ENCODE measurements at regions not wholly inside any gene's neighbourhood (a gene's known extent, or its start where the extent isn't known, plus 50 kb on each side); places are given as distances from the start of the nearest gene placed in this dataset.
"Not testable (repeated sequence)": the region's sequence is repeated elsewhere in the genome, so short reads cannot be mapped to it uniquely, and the experiment has no call there.

DNA sequence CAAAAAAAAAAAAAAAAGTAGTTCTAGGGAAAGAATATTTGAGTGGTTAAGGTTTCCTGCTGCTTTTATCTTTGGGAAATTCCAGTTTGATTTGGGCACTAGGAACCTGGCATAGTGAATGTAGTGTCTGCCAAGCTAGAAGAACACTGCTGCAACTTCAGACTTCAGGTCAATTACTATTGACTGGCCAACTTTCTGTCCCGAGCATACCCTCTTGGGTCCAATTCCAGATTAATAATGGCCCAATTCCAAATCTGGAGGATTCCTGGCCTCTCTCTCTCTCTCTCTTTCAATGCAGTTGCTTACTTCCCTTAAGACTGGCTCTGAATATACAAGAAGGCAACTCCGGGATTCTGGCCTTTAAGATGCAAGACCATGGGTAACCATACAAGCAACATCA lies 74.9 kb downstream of the ANKEF1 start:
- no peaks in the 10 kb centered on the region for H3K27me3 ChIP-seq (replicated peaks)
- no peak for DNase-seq (ENCODE audit: low read depth in 1 of 2, low spot score in 2 of 2)
- H3K9me3 ChIP-seq (replicated peaks), result no peaks in the 10 kb centered on the region
- H3K4me1 ChIP-seq (replicated peaks), result peaks cover 1% of the 10 kb centered on the region
- H3K36me3 ChIP-seq, result no peaks in the 10 kb centered on the region
- no peak overlapping the region for H3K4me3 ChIP-seq
- no peak overlapping the region for H3K27ac ChIP-seq

DNA sequence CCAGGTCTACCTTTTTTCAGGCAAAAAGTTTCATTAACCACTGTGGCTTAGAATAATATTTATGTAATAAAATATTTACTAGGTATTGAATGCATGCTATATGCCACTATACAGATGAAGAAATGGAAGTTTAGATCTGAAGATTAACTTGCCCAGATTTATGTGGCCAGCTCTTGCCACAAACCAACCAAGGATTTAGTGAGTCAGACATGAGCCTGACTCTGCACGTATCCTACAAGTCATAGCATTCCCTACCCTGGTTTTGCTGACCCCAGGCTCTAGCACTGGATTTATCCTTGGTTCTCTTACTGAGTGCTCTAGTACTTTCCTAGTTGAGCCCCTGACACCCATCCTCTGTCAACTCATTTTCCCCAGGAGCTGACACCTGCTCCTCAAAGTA lies 75.4 kb downstream of the ANKEF1 start:
- Histone ChIP-seq H3K27ac (no peak overlapping the region), H3K9me3 (replicated peaks) (no peaks in the 10 kb centered on the region), H3K27me3 (replicated peaks) (no peaks in the 10 kb centered on the region), H3K4me1 (replicated peaks) (peaks cover 5% of the 10 kb centered on the region), H3K36me3 (no peaks in the 10 kb centered on the region), H3K4me3 (no peak overlapping the region)
- DNase-seq (ENCODE audit: low read depth in 1 of 2, low spot score in 2 of 2), result no peak

DNA sequence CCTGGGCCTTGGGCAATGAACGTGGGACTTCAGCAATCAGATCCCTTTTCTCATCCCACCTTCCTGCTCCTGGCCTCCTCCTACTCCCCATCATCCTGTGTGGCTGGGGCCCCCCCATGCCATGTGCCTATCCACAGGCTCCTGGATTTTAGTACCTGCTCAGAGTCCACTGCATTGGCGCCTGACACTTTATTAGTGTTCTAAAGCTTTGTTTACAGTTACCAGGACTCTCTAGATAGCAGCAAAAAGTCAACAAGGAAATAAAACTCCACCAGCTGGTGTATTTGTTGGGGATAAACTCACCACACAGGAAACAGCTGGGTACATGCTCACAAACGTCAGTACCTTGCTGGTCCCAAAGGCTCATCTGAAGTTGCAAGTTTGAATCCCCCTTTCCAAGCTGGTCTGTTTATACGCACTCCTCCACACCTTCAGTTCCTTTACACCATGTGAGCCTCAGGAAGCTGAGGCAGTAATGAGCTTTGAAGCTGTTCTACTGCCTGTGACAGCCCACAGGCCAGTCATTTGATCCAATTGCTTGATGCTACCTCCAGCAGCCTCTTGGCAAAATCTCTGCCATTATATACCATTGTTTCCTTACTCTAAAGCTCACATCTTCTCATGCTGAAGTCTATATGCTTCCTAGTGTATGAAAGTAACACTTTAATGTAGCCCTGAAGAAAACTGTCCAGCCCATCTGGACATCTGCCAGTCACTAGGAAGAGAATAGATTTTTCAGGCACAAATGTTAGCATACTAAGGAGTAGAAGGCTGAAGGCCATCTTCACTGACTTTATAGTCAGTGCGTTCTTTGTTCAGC lies 76.6 kb downstream of the ANKEF1 start:
- Histone ChIP-seq H3K27ac (no peak overlapping the region), H3K27me3 (replicated peaks) (no peaks in the 10 kb centered on the region), H3K9me3 (replicated peaks) (no peaks in the 10 kb centered on the region), H3K36me3 (no peaks in the 10 kb centered on the region), H3K4me1 (replicated peaks) (peaks cover 10% of the 10 kb centered on the region), H3K4me3 (no peak overlapping the region)
- DNase-seq (ENCODE audit: low read depth in 1 of 2, low spot score in 2 of 2), result no peak

DNA sequence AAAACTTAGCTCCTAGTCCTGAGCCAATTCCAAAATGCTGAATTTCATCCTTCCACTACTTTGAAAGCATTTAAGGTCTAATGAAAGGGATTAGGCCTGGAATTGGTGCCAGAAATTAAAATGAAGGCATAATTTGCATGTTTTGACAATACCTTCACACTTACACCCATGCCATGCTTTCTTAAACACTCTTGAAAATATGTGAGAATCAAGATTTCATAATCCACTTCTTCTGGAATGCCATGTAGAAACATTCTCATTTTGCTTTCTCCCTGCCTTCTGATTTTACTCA lies 77.1 kb downstream of the ANKEF1 start:
- Histone ChIP-seq H3K36me3 (no peaks in the 10 kb centered on the region), H3K9me3 (replicated peaks) (no peaks in the 10 kb centered on the region), H3K4me3 (no peak overlapping the region), H3K27me3 (replicated peaks) (no peaks in the 10 kb centered on the region), H3K4me1 (replicated peaks) (peaks cover 10% of the 10 kb centered on the region), H3K27ac (no peak overlapping the region)
- DNase-seq (ENCODE audit: low read depth in 1 of 2, low spot score in 2 of 2), result no peak

DNA sequence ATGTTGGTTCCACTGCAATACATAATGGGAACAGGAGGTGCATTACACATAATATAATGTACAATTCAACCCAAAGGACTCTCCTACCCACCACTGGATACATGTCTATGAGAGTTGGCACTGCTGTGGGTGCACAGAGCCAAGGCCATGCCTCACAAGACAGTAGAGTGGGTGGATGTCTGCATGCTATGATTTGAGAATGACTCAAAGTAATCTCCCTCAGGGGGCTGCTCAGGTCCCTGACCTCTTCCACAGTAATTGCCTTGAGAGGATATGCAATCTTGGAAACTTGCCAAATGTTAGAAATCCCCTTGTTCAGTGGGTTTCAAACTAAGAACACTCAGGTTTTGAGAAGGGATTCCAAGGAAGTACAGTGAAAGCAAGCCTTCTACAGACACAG lies 79.0 kb downstream of the ANKEF1 start:
- H3K9me3 ChIP-seq (replicated peaks), result no peaks in the 10 kb centered on the region
- no peak for DNase-seq (ENCODE audit: low read depth in 1 of 2, low spot score in 2 of 2)
- H3K27ac ChIP-seq, result no peak overlapping the region
- H3K27me3 ChIP-seq (replicated peaks), result no peaks in the 10 kb centered on the region
- H3K36me3 ChIP-seq, result no peaks in the 10 kb centered on the region
- H3K4me3 ChIP-seq, result no peak overlapping the region
- H3K4me1 ChIP-seq (replicated peaks), result peaks cover 10% of the 10 kb centered on the region

DNA sequence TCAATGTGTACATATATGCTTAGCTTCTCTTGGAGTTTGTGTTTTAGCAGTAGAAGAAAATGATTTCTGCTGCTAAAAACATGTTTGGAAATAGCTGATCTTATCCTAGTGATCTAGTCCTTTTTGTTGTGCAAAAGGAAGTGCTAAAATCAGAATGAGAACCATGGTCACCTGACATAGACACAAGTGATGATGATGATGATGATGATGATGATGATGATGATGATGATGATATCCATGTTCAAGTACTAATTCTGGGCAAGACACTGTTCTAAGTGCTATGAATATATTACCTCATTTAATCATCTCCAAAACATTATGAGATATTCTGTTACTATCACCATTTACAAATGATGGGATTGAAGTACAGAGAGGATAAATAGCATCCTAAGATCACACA lies 79.8 kb downstream of the ANKEF1 start:
- DNase-seq (ENCODE audit: low read depth in 1 of 2, low spot score in 2 of 2), result no peak
- H3K4me1 ChIP-seq (replicated peaks), result peaks cover 10% of the 10 kb centered on the region
- no peak overlapping the region for H3K27ac ChIP-seq
- no peak overlapping the region for H3K4me3 ChIP-seq
- H3K36me3 ChIP-seq, result no peaks in the 10 kb centered on the region
- no peaks in the 10 kb centered on the region for H3K9me3 ChIP-seq (replicated peaks)
- H3K27me3 ChIP-seq (replicated peaks), result no peaks in the 10 kb centered on the region

DNA sequence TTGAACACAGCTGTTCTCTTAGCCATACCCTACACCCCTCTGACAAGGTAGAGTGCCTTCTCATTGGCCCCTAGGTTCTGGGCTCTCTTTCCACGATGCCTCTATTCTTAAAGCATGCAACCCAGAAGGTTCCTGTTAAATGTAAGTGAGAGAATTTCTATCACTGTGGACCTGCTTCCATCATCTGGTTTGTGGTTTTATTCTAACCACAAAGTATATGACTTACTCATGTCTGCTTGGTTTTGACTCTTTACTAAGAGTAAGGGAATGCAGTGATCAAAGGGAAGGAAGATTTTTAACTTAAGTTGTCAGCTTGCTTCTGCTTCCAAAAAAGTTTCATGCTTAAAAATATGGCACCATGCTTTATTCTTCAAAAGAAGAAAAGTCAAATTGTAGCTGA lies 80.2 kb downstream of the ANKEF1 start:
- DNase-seq (ENCODE audit: low read depth in 1 of 2, low spot score in 2 of 2), result peak in 1 of 2 experiments; percentile 46
- H3K9me3 ChIP-seq (replicated peaks), result no peaks in the 10 kb centered on the region
- no peak overlapping the region for H3K4me3 ChIP-seq
- H3K27ac ChIP-seq, result no peak overlapping the region
- H3K4me1 ChIP-seq (replicated peaks), result peaks cover 10% of the 10 kb centered on the region
- no peaks in the 10 kb centered on the region for H3K36me3 ChIP-seq
- H3K27me3 ChIP-seq (replicated peaks), result no peaks in the 10 kb centered on the region

DNA sequence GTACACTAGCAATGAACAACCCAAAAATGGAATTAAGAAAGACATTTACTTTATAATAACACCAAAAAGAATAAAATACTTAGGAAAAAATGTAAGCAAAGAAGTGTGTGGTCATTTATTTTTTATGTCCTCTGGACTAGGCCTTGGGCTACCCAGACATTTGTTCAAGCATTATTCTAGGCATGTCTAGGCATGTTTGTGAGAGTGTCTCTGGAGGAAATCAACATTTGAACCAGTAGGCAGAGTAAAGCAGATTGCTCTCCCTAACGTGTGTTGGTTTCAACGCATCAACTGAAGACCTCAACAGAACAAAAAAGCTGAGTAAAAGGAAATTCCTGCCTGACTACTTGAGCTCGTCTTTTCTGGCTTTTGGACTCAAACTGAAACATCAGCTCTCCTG lies 84.5 kb downstream of the ANKEF1 start:
- no peak overlapping the region for H3K27ac ChIP-seq
- DNase-seq (ENCODE audit: low read depth in 1 of 2, low spot score in 2 of 2), result no peak
- peaks cover 10% of the 10 kb centered on the region for H3K4me1 ChIP-seq (replicated peaks)
- H3K27me3 ChIP-seq (replicated peaks), result no peaks in the 10 kb centered on the region
- H3K36me3 ChIP-seq, result no peaks in the 10 kb centered on the region
- no peak overlapping the region for H3K4me3 ChIP-seq
- H3K9me3 ChIP-seq (replicated peaks), result no peaks in the 10 kb centered on the region

DNA sequence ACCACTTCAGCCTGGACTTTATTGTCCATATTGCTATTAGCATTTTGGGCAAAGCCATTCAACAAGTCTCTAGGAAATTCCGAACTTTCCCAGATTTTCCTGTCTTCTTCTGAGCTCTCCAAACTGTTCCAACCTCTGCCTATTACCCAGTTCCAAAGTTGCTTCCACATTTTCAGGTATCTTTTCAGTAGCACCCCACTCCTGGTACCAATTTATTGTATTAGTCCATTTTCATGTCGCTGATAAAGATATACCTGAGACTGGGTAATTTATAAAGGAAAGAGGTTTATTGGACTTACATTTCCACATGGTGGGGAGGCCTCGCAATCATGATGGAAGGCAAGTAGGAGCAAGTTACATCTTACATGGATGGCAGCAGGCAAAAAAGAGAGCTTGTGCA lies 90.1 kb downstream of the ANKEF1 start:
- H3K4me3 ChIP-seq, result not testable (repeated sequence)

DNA sequence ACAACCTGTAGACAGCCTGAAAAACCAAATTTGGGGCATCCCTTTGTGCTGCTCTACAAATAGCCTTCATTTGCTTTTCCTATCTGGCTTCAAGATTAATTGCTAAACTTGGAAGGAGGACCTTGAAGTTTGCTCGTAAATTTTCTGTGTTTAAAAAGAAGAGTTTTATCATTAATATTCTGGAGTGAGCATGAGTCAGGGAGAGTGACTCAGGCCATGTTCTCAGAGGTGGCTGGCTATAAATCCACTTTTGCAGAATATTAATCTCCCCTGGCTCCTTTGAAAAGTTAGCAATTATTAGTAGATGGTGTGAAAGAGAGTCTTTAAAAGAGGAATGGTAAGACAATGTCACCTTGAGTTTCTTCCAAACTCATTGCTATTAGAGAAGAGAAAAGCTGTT lies 91.0 kb downstream of the ANKEF1 start:
- H3K27me3 ChIP-seq (replicated peaks), result no peaks in the 10 kb centered on the region
- no peak for DNase-seq (ENCODE audit: low read depth in 1 of 2, low spot score in 2 of 2)
- no peak overlapping the region for H3K27ac ChIP-seq
- H3K4me1 ChIP-seq (replicated peaks), result no peaks in the 10 kb centered on the region
- H3K9me3 ChIP-seq (replicated peaks), result peaks cover 6% of the 10 kb centered on the region
- no peak overlapping the region for H3K4me3 ChIP-seq
- H3K36me3 ChIP-seq, result no peaks in the 10 kb centered on the region

More for the DNA sequence above, 90.1 kb downstream of the ANKEF1 start:
- not testable (repeated sequence) for H3K4me1 ChIP-seq (replicated peaks); H3K27me3 ChIP-seq (replicated peaks); H3K9me3 ChIP-seq (replicated peaks); H3K36me3 ChIP-seq; H3K27ac ChIP-seq; DNase-seq (ENCODE audit: low read depth in 1 of 2, low spot score in 2 of 2)

DNA sequence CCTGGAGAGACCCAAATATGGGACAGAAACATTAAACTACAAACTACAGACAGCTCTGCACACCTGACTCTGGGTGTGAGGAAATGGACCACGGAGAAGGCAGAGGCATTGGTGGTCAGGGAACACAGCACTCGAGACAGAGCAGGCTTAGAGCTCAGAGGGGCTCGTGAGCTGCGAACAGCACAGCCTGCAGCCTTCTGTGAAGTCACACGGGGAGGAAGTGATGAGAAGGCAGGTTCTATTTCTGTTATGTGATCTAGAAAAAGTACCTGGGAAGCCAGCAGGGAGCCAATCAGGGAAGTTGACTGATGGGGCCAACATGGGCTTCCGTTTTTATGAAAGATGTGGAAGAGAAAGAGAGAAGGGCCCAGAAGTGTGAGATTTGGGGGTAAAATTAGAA lies 88.9 kb upstream of the SNAP25 start:
- no peak for DNase-seq (ENCODE audit: low read depth in 1 of 2, low spot score in 2 of 2)
- Histone ChIP-seq H3K27me3 (replicated peaks) (peaks cover 8% of the 10 kb centered on the region; the same call in 1 of the 2 replicates), H3K36me3 (no peaks in the 10 kb centered on the region), H3K9me3 (replicated peaks) (peaks cover 4% of the 10 kb centered on the region), H3K4me3 (no peak overlapping the region), H3K4me1 (replicated peaks) (no peaks in the 10 kb centered on the region), H3K27ac (no peak overlapping the region)

DNA sequence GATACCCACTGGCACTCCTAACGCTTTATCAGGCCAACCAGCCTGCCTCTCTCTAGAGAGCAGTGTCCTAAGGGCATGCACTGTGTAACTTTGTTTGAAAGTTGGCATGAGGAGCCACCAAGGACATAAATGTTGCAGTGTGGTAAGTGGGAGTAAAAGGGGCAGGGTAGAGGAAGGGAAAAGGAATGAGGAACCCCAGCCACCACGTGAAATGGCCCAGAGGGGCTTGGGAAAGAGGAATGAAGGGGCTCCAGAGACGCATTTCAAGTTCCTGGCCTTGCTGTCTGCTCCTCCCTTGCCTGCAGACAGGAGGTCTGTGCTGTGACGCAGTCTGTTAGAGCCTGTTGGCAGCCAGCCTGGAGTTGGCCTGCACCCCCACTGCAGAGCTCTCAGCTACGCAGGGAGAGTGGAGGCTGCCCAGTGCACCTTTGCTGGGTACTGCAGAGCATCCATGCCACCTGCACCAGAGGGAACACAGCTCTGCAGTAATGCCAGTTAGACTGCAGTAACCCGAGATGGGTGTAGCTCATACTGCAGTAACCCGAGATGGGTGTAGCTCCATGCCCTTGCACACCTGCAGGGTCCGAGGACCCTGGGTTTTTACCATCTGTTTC lies 86.8 kb upstream of the SNAP25 start:
- no peak for DNase-seq (ENCODE audit: low read depth in 1 of 2, low spot score in 2 of 2)

DNA sequence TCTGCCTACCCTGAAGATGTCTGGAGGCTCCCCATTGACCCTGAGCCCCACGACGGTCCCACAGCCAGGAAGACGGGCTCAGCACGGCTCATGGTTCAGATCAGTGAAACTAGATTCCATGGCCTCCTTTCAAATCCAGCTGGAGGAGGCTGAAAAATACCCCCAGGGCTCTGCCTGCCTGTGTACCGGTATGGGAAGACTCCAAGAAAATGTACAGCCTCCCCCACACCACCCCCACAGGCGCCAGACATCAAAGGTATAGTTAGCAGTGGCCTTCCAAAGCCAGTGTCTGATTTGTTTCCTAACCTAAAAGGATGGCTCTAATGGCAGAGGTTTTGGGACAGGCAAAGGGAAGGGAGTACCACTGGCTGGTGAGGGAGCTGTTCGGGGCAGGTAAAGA lies 86.2 kb upstream of the SNAP25 start:
- H3K4me1 ChIP-seq (replicated peaks), result no peaks in the 10 kb centered on the region
- H3K4me3 ChIP-seq, result no peak overlapping the region
- peaks cover 8% of the 10 kb centered on the region; the same call in 1 of the 2 replicates for H3K27me3 ChIP-seq (replicated peaks)
- no peak overlapping the region for H3K27ac ChIP-seq
- H3K36me3 ChIP-seq, result no peaks in the 10 kb centered on the region
- H3K9me3 ChIP-seq (replicated peaks), result no peaks in the 10 kb centered on the region
- no peak for DNase-seq (ENCODE audit: low read depth in 1 of 2, low spot score in 2 of 2)

More for the DNA sequence above, 86.8 kb upstream of the SNAP25 start:
- Histone ChIP-seq H3K36me3 (no peaks in the 10 kb centered on the region), H3K4me1 (replicated peaks) (no peaks in the 10 kb centered on the region), H3K9me3 (replicated peaks) (no peaks in the 10 kb centered on the region), H3K4me3 (no peak overlapping the region), H3K27ac (no peak overlapping the region), H3K27me3 (replicated peaks) (peaks cover 8% of the 10 kb centered on the region; the same call in 1 of the 2 replicates)

DNA sequence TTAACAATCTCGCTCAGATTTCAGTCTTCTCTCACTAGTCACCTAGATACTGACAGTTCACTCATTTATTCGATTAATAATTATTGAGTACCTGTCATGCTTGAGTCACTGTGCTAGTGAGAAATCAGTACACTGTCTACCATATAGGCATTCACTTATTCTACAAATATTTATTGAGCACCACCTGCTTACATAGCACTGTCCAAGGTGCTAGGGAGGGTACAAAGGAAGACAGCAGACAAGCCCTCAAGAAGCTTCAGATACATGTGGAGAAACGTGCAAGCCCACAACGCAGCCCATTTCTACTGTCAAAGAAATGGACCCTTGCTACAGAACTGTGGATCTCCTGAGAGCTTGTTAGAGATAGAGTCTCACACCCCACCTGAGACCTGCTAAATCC lies 85.1 kb upstream of the SNAP25 start:
- Histone ChIP-seq H3K4me3 (no peak overlapping the region), H3K36me3 (no peaks in the 10 kb centered on the region), H3K27ac (no peak overlapping the region), H3K9me3 (replicated peaks) (no peaks in the 10 kb centered on the region), H3K27me3 (replicated peaks) (peaks cover 8% of the 10 kb centered on the region; the same call in 1 of the 2 replicates), H3K4me1 (replicated peaks) (no peaks in the 10 kb centered on the region)
- no peak for DNase-seq (ENCODE audit: low read depth in 1 of 2, low spot score in 2 of 2)

All from SJSA1 (cell line).